Osteocyte (in vitro differentiated cells): ENCODE measurements at regions not wholly inside any gene's neighbourhood (a gene's known extent, or its start where the extent isn't known, plus 50 kb on each side); places are given as distances from the start of the nearest gene placed in this dataset.

Source experiments
- DNase-seq: peaks from one replicate; pipeline ENCODE4 v3.0.0; 2021; ENCODE audit warnings: mixed read lengths; ENCODE audit not compliant: unreplicated experiment; ENCODE audit errors: extremely low spot score
- H3K27ac Mint-ChIP-seq: one replicate; pipeline ENCODE4 v1.8.0; 2021; ENCODE audit warnings: mild to moderate bottlenecking, mixed read lengths; ENCODE audit not compliant: unreplicated experiment
- H3K27me3 Mint-ChIP-seq: one replicate; pipeline ENCODE4 v1.8.0; 2021; ENCODE audit warnings: mixed read lengths; ENCODE audit not compliant: unreplicated experiment
- H3K36me3 Mint-ChIP-seq: one replicate; pipeline ENCODE4 v1.8.0; 2021; ENCODE audit warnings: mixed read lengths; ENCODE audit not compliant: unreplicated experiment
- H3K4me1 Mint-ChIP-seq: one replicate; pipeline ENCODE4 v1.8.0; 2021; ENCODE audit warnings: mixed read lengths; ENCODE audit not compliant: unreplicated experiment
- H3K4me3 Mint-ChIP-seq: one replicate; pipeline ENCODE4 v1.8.0; 2021; ENCODE audit warnings: mild to moderate bottlenecking, moderate library complexity, mixed read lengths; ENCODE audit not compliant: unreplicated experiment
- H3K9me3 Mint-ChIP-seq: one replicate; pipeline ENCODE4 v1.8.0; 2021; ENCODE audit warnings: mixed read lengths; ENCODE audit not compliant: unreplicated experiment
- CTCF ChIP-seq: fragments of 200-600 bp; sonication (generic); IDR thresholded peaks from 2 replicates; pipeline ENCODE4 v1.5.0; 2021; ENCODE audit warnings: antibody characterized with exemption, mild to moderate bottlenecking, moderate library complexity

GRCh38 chr18:67001052-67001451 lies 397.2 kb upstream of the CDH19 start:
- H3K4me1 Mint-ChIP-seq = no peaks in the 10 kb centered on the region
- H3K36me3 Mint-ChIP-seq = no peaks in the 10 kb centered on the region
- H3K4me3 Mint-ChIP-seq = no peak overlapping the region
- no peak overlapping the region for H3K27ac Mint-ChIP-seq
- H3K9me3 Mint-ChIP-seq = no peaks in the 10 kb centered on the region
- DNase-seq = no peak
- H3K27me3 Mint-ChIP-seq = peaks cover 16% of the 10 kb centered on the region
- no peak for TF ChIP-seq CTCF

GRCh38 chr18:66999003-66999402 lies 395.1 kb upstream of the CDH19 start:
- Mint-ChIP-seq H3K36me3 (no peaks in the 10 kb centered on the region), H3K27me3 (peaks cover 12% of the 10 kb centered on the region), H3K4me1 (no peaks in the 10 kb centered on the region), H3K27ac (no peak overlapping the region), H3K9me3 (no peaks in the 10 kb centered on the region), H3K4me3 (no peak overlapping the region)
- DNase-seq = no peak
- TF ChIP-seq CTCF = no peak

GRCh38 chr18:66995270-66995669 lies 391.4 kb upstream of the CDH19 start:
- no peak for DNase-seq
- Mint-ChIP-seq H3K36me3 (no peaks in the 10 kb centered on the region), H3K4me3 (no peak overlapping the region)

DNA sequence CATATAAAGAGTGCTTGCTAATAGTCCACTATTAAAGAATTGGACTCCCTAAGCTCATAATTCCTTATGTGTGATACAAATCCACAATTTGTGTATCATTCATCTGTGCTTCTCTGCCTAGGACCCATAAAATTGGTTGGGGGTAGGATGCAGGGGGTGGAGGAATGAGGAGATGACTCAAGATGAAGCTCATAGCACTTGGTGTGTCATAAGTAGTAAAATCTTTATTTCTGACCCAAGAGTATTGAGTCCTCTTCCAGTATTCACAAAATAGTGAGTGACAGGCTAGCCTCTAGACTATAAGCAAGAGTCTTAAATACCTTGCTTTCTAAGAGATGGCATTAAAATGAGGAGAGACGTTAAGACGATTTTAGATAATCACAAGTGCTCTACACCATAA lies 390.9 kb upstream of the CDH19 start:
- peaks cover 6% of the 10 kb centered on the region for H3K27me3 Mint-ChIP-seq
- H3K4me1 Mint-ChIP-seq = no peaks in the 10 kb centered on the region
- DNase-seq = no peak
- no peaks in the 10 kb centered on the region for H3K36me3 Mint-ChIP-seq
- H3K4me3 Mint-ChIP-seq = no peak overlapping the region
- no peak overlapping the region for H3K27ac Mint-ChIP-seq
- no peaks in the 10 kb centered on the region for H3K9me3 Mint-ChIP-seq
- no peak for TF ChIP-seq CTCF

More at GRCh38 chr18:66995270-66995669, 391.4 kb upstream of the CDH19 start:
- Mint-ChIP-seq H3K27ac (no peak overlapping the region), H3K9me3 (no peaks in the 10 kb centered on the region), H3K27me3 (peaks cover 9% of the 10 kb centered on the region), H3K4me1 (no peaks in the 10 kb centered on the region)
- no peak for TF ChIP-seq CTCF

- no peak overlapping the region for H3K27ac Mint-ChIP-seq
Observed at GRCh38 chr18:66993492-66993891, 389.6 kb upstream of the CDH19 start.

More at GRCh38 chr18:66993492-66993891, 389.6 kb upstream of the CDH19 start:
- no peak for DNase-seq
- TF ChIP-seq CTCF = no peak
- Mint-ChIP-seq H3K36me3 (no peaks in the 10 kb centered on the region), H3K4me3 (no peak overlapping the region), H3K4me1 (no peaks in the 10 kb centered on the region), H3K27me3 (peaks cover 5% of the 10 kb centered on the region), H3K9me3 (no peaks in the 10 kb centered on the region)
